Uterus (tissue), 2 donors: ENCODE measurements at regions not wholly inside any gene's neighbourhood (a gene's known extent, or its start where the extent isn't known, plus 50 kb on each side); places are given as distances from the start of the nearest gene placed in this dataset.

Experiments used
- POLR2A ChIP-seq, 2 donors: fragments of 450-650 bp; IDR thresholded peaks; one replicate each; pipeline ENCODE4 v1.6.1; 2016; ENCODE audit warnings: antibody characterized with exemption in 2 of 2, mild to moderate bottlenecking in 1 of 2, moderate library complexity in 1 of 2
- TF ChIP-seq, protein P1 (sequence below), 4 experiments: fragments of 200-600 bp in 2 of 4; fragments of 450-650 bp in 2 of 4; sonication (generic) in 2 of 4; IDR thresholded peaks; one replicate each; pipeline ENCODE4 v1.5.1; 2016 to 2019; ENCODE audit warnings: antibody characterized with exemption in 4 of 4, mild to moderate bottlenecking in 2 of 4, moderate library complexity in 1 of 4

DNA sequence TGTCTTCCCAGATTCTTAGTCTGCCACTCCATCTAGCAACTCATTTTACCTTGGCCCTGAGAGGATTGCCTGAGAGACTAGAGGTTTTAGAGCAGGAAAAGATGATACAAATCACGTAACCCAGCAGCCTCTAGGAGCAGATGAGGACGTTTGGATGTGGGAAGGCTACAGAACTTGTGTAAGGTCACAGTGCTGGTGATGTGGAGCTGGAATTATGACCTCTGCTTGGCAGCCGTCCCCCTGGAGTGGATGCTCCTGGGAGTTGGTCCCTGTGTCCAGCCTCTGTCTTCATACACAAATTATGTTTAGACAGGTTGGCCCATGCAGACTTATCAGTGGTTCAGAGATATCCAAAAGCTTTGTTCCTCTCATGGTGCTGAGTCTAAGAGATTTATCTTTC is 499.0 kb downstream of the EBF1 start:
- TF ChIP-seq, protein P1, sequence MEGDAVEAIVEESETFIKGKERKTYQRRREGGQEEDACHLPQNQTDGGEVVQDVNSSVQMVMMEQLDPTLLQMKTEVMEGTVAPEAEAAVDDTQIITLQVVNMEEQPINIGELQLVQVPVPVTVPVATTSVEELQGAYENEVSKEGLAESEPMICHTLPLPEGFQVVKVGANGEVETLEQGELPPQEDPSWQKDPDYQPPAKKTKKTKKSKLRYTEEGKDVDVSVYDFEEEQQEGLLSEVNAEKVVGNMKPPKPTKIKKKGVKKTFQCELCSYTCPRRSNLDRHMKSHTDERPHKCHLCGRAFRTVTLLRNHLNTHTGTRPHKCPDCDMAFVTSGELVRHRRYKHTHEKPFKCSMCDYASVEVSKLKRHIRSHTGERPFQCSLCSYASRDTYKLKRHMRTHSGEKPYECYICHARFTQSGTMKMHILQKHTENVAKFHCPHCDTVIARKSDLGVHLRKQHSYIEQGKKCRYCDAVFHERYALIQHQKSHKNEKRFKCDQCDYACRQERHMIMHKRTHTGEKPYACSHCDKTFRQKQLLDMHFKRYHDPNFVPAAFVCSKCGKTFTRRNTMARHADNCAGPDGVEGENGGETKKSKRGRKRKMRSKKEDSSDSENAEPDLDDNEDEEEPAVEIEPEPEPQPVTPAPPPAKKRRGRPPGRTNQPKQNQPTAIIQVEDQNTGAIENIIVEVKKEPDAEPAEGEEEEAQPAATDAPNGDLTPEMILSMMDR (IDR thresholded peaks at IDR 0.05): no peak
- TF ChIP-seq POLR2A (IDR thresholded peaks at IDR 0.05): no peak
